Activated CD4-positive, alpha-beta T cell treated with anti-CD3 and anti-CD28 coated beads, Interleukin-2, amount 10 ng/mL, durations not matched to agents 24 days and 14 days (primary cell): ENCODE measurements at regions not wholly inside any gene's neighbourhood (a gene's known extent, or its start where the extent isn't known, plus 50 kb on each side); places are given as distances from the start of the nearest gene placed in this dataset.

Experiments
- DNase-seq: peaks from one replicate; pipeline ENCODE4 v3.0.0; 2022
- H3K27ac Mint-ChIP-seq: one replicate; pipeline ENCODE4 v1.8.0; 2022; ENCODE audit warnings: mild to moderate bottlenecking, mixed read lengths
- H3K27me3 Mint-ChIP-seq: one replicate; pipeline ENCODE4 v1.8.0; 2022; ENCODE audit warnings: mixed read lengths
- H3K36me3 Mint-ChIP-seq: one replicate; pipeline ENCODE4 v1.8.0; 2022; ENCODE audit warnings: low read depth, mild to moderate bottlenecking, mixed read lengths
- H3K4me1 Mint-ChIP-seq: one replicate; pipeline ENCODE4 v1.8.0; 2021; ENCODE audit warnings: mixed read lengths
- H3K4me3 Mint-ChIP-seq: one replicate; pipeline ENCODE4 v1.8.0; 2022; ENCODE audit warnings: mild to moderate bottlenecking, moderate library complexity, mixed read lengths
- H3K9me3 Mint-ChIP-seq: one replicate; pipeline ENCODE4 v1.8.0; 2021; ENCODE audit warnings: mixed read lengths
- intact Hi-C: fragments of 100-400 bp; cut with micrococcal nuclease; formaldehyde crosslinking; loops from one replicate; pipeline ENCODE4 v1.15.1; 2023

- Mint-ChIP-seq H3K4me3 (no peak overlapping the region), H3K27me3 (no peaks in the 10 kb centered on the region), H3K36me3 (no peaks in the 10 kb centered on the region), H3K9me3 (no peaks in the 10 kb centered on the region), H3K27ac (no peak overlapping the region), H3K4me1 (no peaks in the 10 kb centered on the region)
- intact Hi-C loops, result no loop called here
- no peak for DNase-seq
These were observed 452.5 kb upstream of the SALL3 start for GRCh38 chr18:78526923-78527711.

GRCh38 chr18:78527984-78528383 lies 451.6 kb upstream of the SALL3 start:
- Mint-ChIP-seq H3K9me3 (no peaks in the 10 kb centered on the region), H3K36me3 (no peaks in the 10 kb centered on the region), H3K4me1 (no peaks in the 10 kb centered on the region), H3K4me3 (no peak overlapping the region), H3K27ac (no peak overlapping the region), H3K27me3 (no peaks in the 10 kb centered on the region)
- no peak for DNase-seq
- intact Hi-C loops, result no loop called here

GRCh38 chr18:78528411-78529258 lies 451.0 kb upstream of the SALL3 start:
- intact Hi-C loops, result no loop called here
- no peaks in the 10 kb centered on the region for H3K4me1 Mint-ChIP-seq
- H3K27me3 Mint-ChIP-seq, result no peaks in the 10 kb centered on the region
- DNase-seq, result no peak
- H3K9me3 Mint-ChIP-seq, result no peaks in the 10 kb centered on the region
- H3K4me3 Mint-ChIP-seq, result no peak overlapping the region
- H3K27ac Mint-ChIP-seq, result no peak overlapping the region
- no peaks in the 10 kb centered on the region for H3K36me3 Mint-ChIP-seq

GRCh38 chr18:78531637-78532036 lies 448.0 kb upstream of the SALL3 start:
- no peak overlapping the region for H3K27ac Mint-ChIP-seq
- no peaks in the 10 kb centered on the region for H3K9me3 Mint-ChIP-seq
- no peak for DNase-seq
- H3K4me1 Mint-ChIP-seq, result no peaks in the 10 kb centered on the region
- H3K4me3 Mint-ChIP-seq, result no peak overlapping the region
- no peaks in the 10 kb centered on the region for H3K36me3 Mint-ChIP-seq
- intact Hi-C loops, result no loop called here
- H3K27me3 Mint-ChIP-seq, result no peaks in the 10 kb centered on the region

GRCh38 chr18:78538669-78539440 lies 440.8 kb upstream of the SALL3 start:
- Mint-ChIP-seq H3K27me3 (no peaks in the 10 kb centered on the region), H3K4me3 (no peak overlapping the region), H3K4me1 (no peaks in the 10 kb centered on the region), H3K36me3 (no peaks in the 10 kb centered on the region), H3K27ac (no peak overlapping the region), H3K9me3 (no peaks in the 10 kb centered on the region)
- DNase-seq, result no peak
- intact Hi-C loops, result no loop called here

GRCh38 chr18:78540636-78541529 lies 438.7 kb upstream of the SALL3 start:
- Mint-ChIP-seq H3K27me3 (no peaks in the 10 kb centered on the region), H3K4me1 (no peaks in the 10 kb centered on the region), H3K27ac (no peak overlapping the region), H3K4me3 (no peak overlapping the region), H3K36me3 (no peaks in the 10 kb centered on the region), H3K9me3 (no peaks in the 10 kb centered on the region)
- no peak for DNase-seq
- intact Hi-C loops, result no loop called here

GRCh38 chr18:78542204-78542603 lies 437.4 kb upstream of the SALL3 start:
- H3K9me3 Mint-ChIP-seq, result no peaks in the 10 kb centered on the region
- H3K4me3 Mint-ChIP-seq, result no peak overlapping the region
- H3K27me3 Mint-ChIP-seq, result no peaks in the 10 kb centered on the region
- no peaks in the 10 kb centered on the region for H3K36me3 Mint-ChIP-seq
- H3K27ac Mint-ChIP-seq, result no peak overlapping the region
- intact Hi-C loops, result no loop called here
- DNase-seq, result no peak
- no peaks in the 10 kb centered on the region for H3K4me1 Mint-ChIP-seq

- no peaks in the 10 kb centered on the region for H3K9me3 Mint-ChIP-seq
These were observed 436.4 kb upstream of the SALL3 start for GRCh38 chr18:78543201-78543725.

GRCh38 chr18:78546281-78546680 lies 433.3 kb upstream of the SALL3 start:
- Mint-ChIP-seq H3K9me3 (peaks cover 14% of the 10 kb centered on the region), H3K4me3 (no peak overlapping the region), H3K27me3 (no peaks in the 10 kb centered on the region), H3K4me1 (no peaks in the 10 kb centered on the region), H3K36me3 (no peaks in the 10 kb centered on the region), H3K27ac (no peak overlapping the region)
- no peak for DNase-seq
- intact Hi-C loops, result no loop called here

More at GRCh38 chr18:78543201-78543725, 436.4 kb upstream of the SALL3 start:
- Mint-ChIP-seq H3K4me1 (no peaks in the 10 kb centered on the region), H3K27me3 (no peaks in the 10 kb centered on the region), H3K4me3 (no peak overlapping the region), H3K36me3 (no peaks in the 10 kb centered on the region), H3K27ac (no peak overlapping the region)
- no peak for DNase-seq
- intact Hi-C loops, result no loop called here

GRCh38 chr18:78547817-78548216 lies 431.8 kb upstream of the SALL3 start:
- no peak for DNase-seq
- peaks cover 14% of the 10 kb centered on the region for H3K9me3 Mint-ChIP-seq
- H3K4me1 Mint-ChIP-seq, result no peaks in the 10 kb centered on the region
- intact Hi-C loops, result no loop called here
- no peak overlapping the region for H3K4me3 Mint-ChIP-seq
- no peak overlapping the region for H3K27ac Mint-ChIP-seq
- no peaks in the 10 kb centered on the region for H3K27me3 Mint-ChIP-seq
- H3K36me3 Mint-ChIP-seq, result no peaks in the 10 kb centered on the region

GRCh38 chr18:78548261-78549058 lies 431.2 kb upstream of the SALL3 start:
- no peaks in the 10 kb centered on the region for H3K36me3 Mint-ChIP-seq
- H3K4me3 Mint-ChIP-seq, result no peak overlapping the region
- DNase-seq, result no peak
- no peak overlapping the region for H3K27ac Mint-ChIP-seq
- H3K4me1 Mint-ChIP-seq, result no peaks in the 10 kb centered on the region
- H3K9me3 Mint-ChIP-seq, result peaks cover 14% of the 10 kb centered on the region
- intact Hi-C loops, result no loop called here
- H3K27me3 Mint-ChIP-seq, result no peaks in the 10 kb centered on the region

GRCh38 chr18:78549971-78550370 lies 429.6 kb upstream of the SALL3 start:
- Mint-ChIP-seq H3K4me3 (no peak overlapping the region), H3K4me1 (no peaks in the 10 kb centered on the region), H3K36me3 (no peaks in the 10 kb centered on the region), H3K27ac (no peak overlapping the region), H3K9me3 (peaks cover 14% of the 10 kb centered on the region), H3K27me3 (no peaks in the 10 kb centered on the region)
- intact Hi-C loops, result no loop called here
- no peak for DNase-seq
